A549 (cell line): ENCODE measurements at regions not wholly inside any gene's neighbourhood (a gene's known extent, or its start where the extent isn't known, plus 50 kb on each side); places are given as distances from the start of the nearest gene placed in this dataset.

Experiments
- ATAC-seq, 2 experiments: fragments of 200-7000 bp in 1 of 2; fragments of >200 bp in 1 of 2; cut with Nextera tagmentation in 1 of 2; cut with Tn5 transposase in 1 of 2; 3 replicates each; pipeline versions ENCODE4 v1.8.0 to v1.9.1; 2018 to 2020; ENCODE audit warnings: mild to moderate bottlenecking in 1 of 2, moderate library complexity in 1 of 2
- CTCF ChIA-PET: fragments of 300-600 bp; sonication (Branson Sonifier 250); formaldehyde crosslinking; extraction: SDS; loops from one replicate; lab custom pipeline; 2021; ENCODE audit warnings: antibody characterized with exemption, inconsistent platforms; lab: Yijun Ruan, JAX
- POLR2A ChIA-PET: fragments of 350-600 bp; formaldehyde crosslinking; extraction: SDS; loops from one replicate; lab custom pipeline; 2021; ENCODE audit warnings: antibody characterized with exemption, inconsistent platforms; lab: Yijun Ruan, JAX
- DNase-seq, 2 experiments: peaks; one replicate each; pipeline versions ENCODE4 v3.0.0 to v3.0.0-alpha.2; 2011 to 2016; ENCODE audit warnings: low read depth in 1 of 2, low spot score in 1 of 2
- FAIRE-seq: peaks from 2 replicates; lab custom pipeline; 2011; peaks lifted over from hg19 to GRCh38; lab: Jason Lieb, UNC
- H3K27ac ChIP-seq, 2 experiments: fragments of >200 bp; sonication (Bioruptor Twin); formaldehyde crosslinking; 3 replicates each; pipeline ENCODE4 v1.5.1; 2016 to 2017
- H3K4me1 ChIP-seq: fragments of >200 bp; sonication (Bioruptor Twin); formaldehyde crosslinking; 3 replicates; pipeline ENCODE4 v1.6.1; 2016
- H3K4me2 ChIP-seq: fragments of >200 bp; sonication (Bioruptor Twin); formaldehyde crosslinking; 3 replicates; pipeline ENCODE4 v1.6.1; 2016
- H3K4me3 ChIP-seq: fragments of >200 bp; sonication (Bioruptor Twin); formaldehyde crosslinking; 3 replicates; pipeline ENCODE4 v1.5.1; 2016
- H3K9me3 ChIP-seq: fragments of >200 bp; sonication (Bioruptor Twin); formaldehyde crosslinking; 3 replicates; pipeline ENCODE4 v1.6.1; 2016
- BCL3 ChIP-seq: fragments of >200 bp; sonication (Bioruptor Twin); formaldehyde crosslinking; IDR thresholded peaks from 3 replicates; pipeline ENCODE4 v1.6.1; 2016
- CBX2 ChIP-seq: fragments of 200-600 bp; sonication (generic); IDR thresholded peaks from 2 replicates; pipeline ENCODE4 v1.6.1; 2016; ENCODE audit warnings: low read depth, mild to moderate bottlenecking, borderline replicate concordance
- CBX8 ChIP-seq: fragments of 200-600 bp; sonication (generic); IDR thresholded peaks from 2 replicates; pipeline ENCODE4 v1.6.1; 2016
- CEBPB ChIP-seq, 2 experiments: fragments of >200 bp in 1 of 2; sonication (Bioruptor Twin) in 1 of 2; formaldehyde crosslinking in 1 of 2; IDR thresholded peaks; 2 replicates each; pipeline ENCODE4 v1.6.1; 2012 to 2016
- CHD4 ChIP-seq: fragments of 200-600 bp; sonication (generic); IDR thresholded peaks from 2 replicates; pipeline ENCODE4 v1.6.1; 2016; ENCODE audit warnings: antibody characterized with exemption, mild to moderate bottlenecking, borderline replicate concordance
- CTCF ChIP-seq: fragments of >200 bp; sonication (Bioruptor Twin); formaldehyde crosslinking; IDR thresholded peaks from 3 replicates; pipeline ENCODE4 v1.5.1; 2016
- E2F6 ChIP-seq: IDR thresholded peaks from 2 replicates; pipeline ENCODE4 v1.6.1; 2012; ENCODE audit warnings: low read depth, borderline replicate concordance
- EHMT2 ChIP-seq: fragments of 200-600 bp; sonication (generic); IDR thresholded peaks from 2 replicates; pipeline ENCODE4 v1.6.1; 2016; ENCODE audit warnings: antibody characterized with exemption, low read depth, mild to moderate bottlenecking, moderate library complexity
- EP300 ChIP-seq, 2 experiments: fragments of >200 bp; sonication (Bioruptor Twin); formaldehyde crosslinking; IDR thresholded peaks; 2 replicates in 1 of 2; 3 replicates in 1 of 2; pipeline ENCODE4 v1.6.1; 2016 to 2017
- ESRRA ChIP-seq: fragments of 150-350 bp; IDR thresholded peaks from 2 replicates; pipeline ENCODE4 v1.6.1; 2014; ENCODE audit warnings: mild to moderate bottlenecking, low read length, borderline replicate concordance
- FOXS1 ChIP-seq: fragments of 250-450 bp; sonication (Bioruptor Pico); IDR thresholded peaks from 2 replicates; pipeline ENCODE4 v1.5.0; 2020; ENCODE audit warnings: mild to moderate bottlenecking, moderate library complexity
- HDAC2 ChIP-seq: fragments of 200-600 bp; sonication (generic); IDR thresholded peaks from 2 replicates; pipeline ENCODE4 v1.6.1; 2016
- HES2 ChIP-seq: fragments of >200 bp; sonication (Bioruptor Twin); formaldehyde crosslinking; IDR thresholded peaks from 2 replicates; pipeline ENCODE4 v1.6.1; 2016
- HEYL ChIP-seq: fragments of 250-450 bp; sonication (Bioruptor Pico); IDR thresholded peaks from 2 replicates; pipeline ENCODE4 v1.8.0; 2021; ENCODE audit warnings: mild to moderate bottlenecking, moderate library complexity
- JUN ChIP-seq, 2 experiments: fragments of >200 bp; sonication (Bioruptor Twin); formaldehyde crosslinking; IDR thresholded peaks; 2 replicates in 1 of 2; 3 replicates in 1 of 2; pipeline ENCODE4 v1.6.1; 2016 to 2017
- MAFK ChIP-seq: fragments of 450-650 bp; IDR thresholded peaks from 2 replicates; pipeline ENCODE4 v1.6.1; 2014; ENCODE audit not compliant: partially characterized antibody
- MAX ChIP-seq: IDR thresholded peaks from 2 replicates; pipeline ENCODE4 v1.6.1; 2012
- MAZ ChIP-seq: fragments of 150-350 bp; IDR thresholded peaks from 2 replicates; pipeline ENCODE4 v1.6.1; 2014; ENCODE audit warnings: antibody characterized with exemption, low read depth, low read length, borderline replicate concordance
- MYC ChIP-seq: IDR thresholded peaks from 2 replicates; pipeline ENCODE4 v1.6.1; 2012; ENCODE audit warnings: mild to moderate bottlenecking, inconsistent platforms, low read length, improper control_type of control experiment, borderline replicate concordance
- NFE2L2 ChIP-seq: fragments of 150-350 bp; conservative IDR thresholded peaks from 2 replicates; pipeline ENCODE4 v1.6.1; 2014; ENCODE audit warnings: low read length
- NPAS2 ChIP-seq: fragments of 250-450 bp; sonication (Bioruptor Pico); IDR thresholded peaks from 2 replicates; pipeline ENCODE4 v1.8.0; 2022; ENCODE audit warnings: mild to moderate bottlenecking, moderate library complexity, borderline replicate concordance
- NR3C1 ChIP-seq: fragments of >200 bp; sonication (Bioruptor Twin); formaldehyde crosslinking; IDR thresholded peaks from 3 replicates; pipeline ENCODE4 v1.6.1; 2017
- PHF8 ChIP-seq: fragments of 200-600 bp; sonication (generic); IDR thresholded peaks from 2 replicates; pipeline ENCODE4 v1.6.1; 2016; ENCODE audit warnings: low read depth, mild to moderate bottlenecking, antibody characterized with exemption, moderate library complexity, borderline replicate concordance
- POLR2A ChIP-seq: IDR thresholded peaks from 2 replicates; pipeline ENCODE4 v1.6.1; 2012; ENCODE audit warnings: mild to moderate bottlenecking, low read length
- RARB ChIP-seq: fragments of 250-450 bp; sonication (Bioruptor Pico); IDR thresholded peaks from 2 replicates; pipeline ENCODE4 v1.8.0; 2021; ENCODE audit warnings: mild to moderate bottlenecking, moderate library complexity
- RCOR1 ChIP-seq: fragments of 150-350 bp; IDR thresholded peaks from 2 replicates; pipeline ENCODE4 v1.6.1; 2014; ENCODE audit warnings: antibody characterized with exemption, low read length, low read depth
- RNF2 ChIP-seq: fragments of 200-600 bp; sonication (generic); IDR thresholded peaks from 2 replicates; pipeline ENCODE4 v1.6.1; 2016; ENCODE audit warnings: low read depth, mild to moderate bottlenecking, antibody characterized with exemption, moderate library complexity, borderline replicate concordance
- SMC3 ChIP-seq: fragments of >200 bp; sonication (Bioruptor Twin); formaldehyde crosslinking; IDR thresholded peaks from 3 replicates; pipeline ENCODE4 v1.6.1; 2018; ENCODE audit warnings: inconsistent platforms
- SREBF2 ChIP-seq: fragments of 450-650 bp; IDR thresholded peaks from 2 replicates; pipeline ENCODE4 v1.6.1; 2014; ENCODE audit warnings: mild to moderate bottlenecking, moderate library complexity
- TFCP2L1 ChIP-seq: fragments of 250-450 bp; sonication (Bioruptor Pico); IDR thresholded peaks from 2 replicates; pipeline ENCODE4 v1.5.0; 2021; ENCODE audit warnings: mild to moderate bottlenecking
- USF2 ChIP-seq: fragments of 450-650 bp; IDR thresholded peaks from 2 replicates; pipeline ENCODE4 v1.6.1; 2014; ENCODE audit warnings: antibody characterized with exemption
- ZC3H11A ChIP-seq: fragments of 450-650 bp; IDR thresholded peaks from 2 replicates; pipeline ENCODE4 v1.6.1; 2014; ENCODE audit warnings: antibody characterized with exemption, mild to moderate bottlenecking
- ZFP36 ChIP-seq: fragments of 450-650 bp; IDR thresholded peaks from 2 replicates; pipeline ENCODE4 v1.6.1; 2014; ENCODE audit warnings: borderline replicate concordance; ENCODE audit not compliant: partially characterized antibody
- WGBS: methylation state at CpG from one replicate; pipeline ENCODE4 v1.1.6; 2017; ENCODE audit errors: missing lambda C conversion rate; 5-methylcytosine and 5-hydroxymethylcytosine counted together

GRCh38 chr18:78735131-78736014 is 244.2 kb upstream of the SALL3 start:
- CTCF ChIA-PET, result no interaction called here
- 55% methylated on average over 14 of the region's 48 CpGs for WGBS
- POLR2A ChIA-PET, result no interaction called here

GRCh38 chr18:78736015-78736690 is 243.5 kb upstream of the SALL3 start:
- Histone ChIP-seq H3K4me2 (no peak overlapping the region), H3K27ac (no peak overlapping the region), H3K4me3 (no peak overlapping the region), H3K4me1 (no peaks in the 10 kb centered on the region), H3K9me3 (no peaks in the 10 kb centered on the region)
- FAIRE-seq (no peak), ATAC-seq (no peak), DNase-seq (no peak)
- CTCF ChIA-PET, result interaction anchor here (1.0 kb wide), 1 partner anchor 645 kb away, joined by 3 read pairs; no protein-coding TSS in a partner anchor
- POLR2A ChIA-PET, result no interaction called here
- 68% methylated on average over 31 of the region's 33 CpGs for WGBS
- TF ChIP-seq SMC3 (no peak), FOXS1 (CRISPR knock-in tag) (no peak), PHF8 (no peak), HEYL (CRISPR knock-in tag) (no peak), NR3C1 (no peak), BCL3 (no peak), CHD4 (no peak), RNF2 (no peak), RCOR1 (no peak), MYC (no peak), NPAS2 (CRISPR knock-in tag) (no peak), NFE2L2 (no peak), MAFK (no peak), CBX2 (no peak), JUN (IDR thresholded peaks at IDR 0.05) (no peak)

More at GRCh38 chr18:78735131-78736014, 244.2 kb upstream of the SALL3 start:
- TF ChIP-seq USF2 (no peak), EP300 (IDR thresholded peaks at IDR 0.05) (no peak), CTCF (no peak), EHMT2 (no peak), POLR2A (no peak), SREBF2 (no peak), MAX (no peak), ESRRA (no peak), RCOR1 (no peak), HES2 (no peak), ZFP36 (no peak), CBX2 (no peak), HDAC2 (no peak), RARB (no peak), E2F6 (no peak), MAZ (no peak), CEBPB (IDR thresholded peaks at IDR 0.05) (no peak), ZC3H11A (no peak), TFCP2L1 (CRISPR knock-in tag) (no peak), CBX8 (no peak)
- no peak overlapping the region for H3K4me2 ChIP-seq
- DNase-seq, result no peak
- no peak overlapping the region for H3K4me3 ChIP-seq
- no peak for FAIRE-seq
- H3K27ac ChIP-seq, result no peak overlapping the region
- no peak for ATAC-seq
- H3K4me1 ChIP-seq, result no peaks in the 10 kb centered on the region
- H3K9me3 ChIP-seq, result no peaks in the 10 kb centered on the region
